Adrenal gland (tissue), 9 donors: ENCODE measurements at regions not wholly inside any gene's neighbourhood (a gene's known extent, or its start where the extent isn't known, plus 50 kb on each side); places are given as distances from the start of the nearest gene placed in this dataset.

Experiments
- DNase-seq, 7 donors: peaks; one replicate each; pipeline ENCODE4 v3.0.0-alpha.2; 2019 to 2020
- H3K27ac ChIP-seq, 5 donors: fragments of 200-600 bp; sonication (generic) in 4 of 5; 1 replicate in 3 of 5; 2 replicates in 2 of 5; pipeline versions ENCODE4 v1.5.1 to v1.8.0; 2016 to 2020; ENCODE audit warnings: mild to moderate bottlenecking in 1 of 5
- H3K27me3 ChIP-seq: fragments of 200-600 bp; 2 replicates; pipeline ENCODE4 v1.8.0; 2021
- H3K36me3 ChIP-seq, 2 donors: fragments of 200-600 bp; replicated peaks in 1 of 2; 1 replicate in 1 of 2; 2 replicates in 1 of 2; pipeline versions ENCODE4 v1.5.1 to v1.8.0; 2018 to 2022
- H3K4me1 ChIP-seq, 2 donors: fragments of 200-600 bp; replicated peaks in 1 of 2; 1 replicate in 1 of 2; 2 replicates in 1 of 2; pipeline versions ENCODE4 v1.5.1 to v1.8.0; 2018 to 2021
- H3K4me3 ChIP-seq, 4 donors: fragments of 200-600 bp; sonication (generic) in 3 of 4; one replicate each; pipeline ENCODE4 v1.5.1; 2016 to 2018
- H3K9me3 ChIP-seq, 3 donors: fragments of 200-600 bp; sonication (generic) in 1 of 3; replicated peaks in 1 of 3; 1 replicate in 2 of 3; 2 replicates in 1 of 3; pipeline versions ENCODE4 v1.5.1 to v1.8.0; 2016 to 2021
- POLR2A ChIP-seq, 2 donors: fragments of 450-650 bp; IDR thresholded peaks; one replicate each; pipeline ENCODE4 v1.6.1; 2017; ENCODE audit warnings: antibody characterized with exemption in 2 of 2, mild to moderate bottlenecking in 2 of 2, moderate library complexity in 1 of 2
- WGBS, 4 donors: extraction: QIAGEN DNeasy Blood & Tissue Kit in 2 of 4; methylation state at CpG; one replicate each; pipeline versions ENCODE4 v1.1.5 to v1.1.7; 2013 to 2017; 5-methylcytosine and 5-hydroxymethylcytosine counted together
- intact Hi-C, 2 donors: fragments of 100-400 bp; cut with DNase I; formaldehyde crosslinking; loops; one replicate each; pipeline versions ENCODE4 v1.14.1 to v1.15.0; 2022 to 2023
- TF ChIP-seq, protein P1 (sequence below), 6 experiments: fragments of 450-650 bp in 4 of 6; fragments of 200-600 bp in 2 of 6; sonication (generic) in 1 of 6; IDR thresholded peaks; 1 replicate in 5 of 6; 2 replicates in 1 of 6; pipeline versions ENCODE4 v1.5.1 to v1.8.0; 2016 to 2021; ENCODE audit warnings: antibody characterized with exemption in 6 of 6, mild to moderate bottlenecking in 2 of 6, moderate library complexity in 1 of 6
- donor health status: healthy with polysubstance abuse.
- donor health status: Bipolar disorder and iron deficiency.
- donor health status: DM: yes; HTN: yes; CAD: no.
- donor health status: DM: no; HTN: no; CAD: no.
- donor health status: DM: no; HTN: no; CAD: no.

DNA sequence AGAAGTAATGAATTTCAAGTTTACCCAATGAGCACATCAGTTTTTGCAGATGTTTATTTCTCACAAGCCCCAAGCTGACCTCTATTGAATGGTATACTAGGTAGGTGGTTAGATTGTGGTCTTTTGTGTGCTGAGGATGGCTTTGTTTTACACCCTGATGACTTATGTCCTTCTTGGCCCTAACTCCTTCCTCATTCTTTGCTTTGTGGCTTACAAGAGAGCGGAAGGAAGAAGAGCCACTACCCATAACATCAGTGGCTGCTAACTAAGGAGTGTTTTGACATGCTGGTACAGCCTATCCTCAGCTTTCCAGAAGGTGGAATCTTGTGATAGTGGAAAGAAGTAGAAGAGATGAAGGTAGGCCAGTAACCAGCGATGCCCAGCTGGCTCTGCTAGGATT, 85.7 kb upstream of the NTRK2 start:
- intact Hi-C loops: no loop called here
- Histone ChIP-seq H3K27ac (no peak overlapping the region), H3K36me3 (no peaks in the 10 kb centered on the region), H3K4me3 (no peak overlapping the region), H3K9me3 (no peaks in the 10 kb centered on the region), H3K27me3 (no peaks in the 10 kb centered on the region), H3K4me1 (no peaks in the 10 kb centered on the region)
- TF ChIP-seq, protein P1, sequence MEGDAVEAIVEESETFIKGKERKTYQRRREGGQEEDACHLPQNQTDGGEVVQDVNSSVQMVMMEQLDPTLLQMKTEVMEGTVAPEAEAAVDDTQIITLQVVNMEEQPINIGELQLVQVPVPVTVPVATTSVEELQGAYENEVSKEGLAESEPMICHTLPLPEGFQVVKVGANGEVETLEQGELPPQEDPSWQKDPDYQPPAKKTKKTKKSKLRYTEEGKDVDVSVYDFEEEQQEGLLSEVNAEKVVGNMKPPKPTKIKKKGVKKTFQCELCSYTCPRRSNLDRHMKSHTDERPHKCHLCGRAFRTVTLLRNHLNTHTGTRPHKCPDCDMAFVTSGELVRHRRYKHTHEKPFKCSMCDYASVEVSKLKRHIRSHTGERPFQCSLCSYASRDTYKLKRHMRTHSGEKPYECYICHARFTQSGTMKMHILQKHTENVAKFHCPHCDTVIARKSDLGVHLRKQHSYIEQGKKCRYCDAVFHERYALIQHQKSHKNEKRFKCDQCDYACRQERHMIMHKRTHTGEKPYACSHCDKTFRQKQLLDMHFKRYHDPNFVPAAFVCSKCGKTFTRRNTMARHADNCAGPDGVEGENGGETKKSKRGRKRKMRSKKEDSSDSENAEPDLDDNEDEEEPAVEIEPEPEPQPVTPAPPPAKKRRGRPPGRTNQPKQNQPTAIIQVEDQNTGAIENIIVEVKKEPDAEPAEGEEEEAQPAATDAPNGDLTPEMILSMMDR (IDR thresholded peaks at IDR 0.05): no peak
- no peak for TF ChIP-seq POLR2A (IDR thresholded peaks at IDR 0.05)
- no peak for DNase-seq
- WGBS, 4 donors: 72 to 88% (median 87%) methylated on average over 2 of the region's 2 CpGs

DNA sequence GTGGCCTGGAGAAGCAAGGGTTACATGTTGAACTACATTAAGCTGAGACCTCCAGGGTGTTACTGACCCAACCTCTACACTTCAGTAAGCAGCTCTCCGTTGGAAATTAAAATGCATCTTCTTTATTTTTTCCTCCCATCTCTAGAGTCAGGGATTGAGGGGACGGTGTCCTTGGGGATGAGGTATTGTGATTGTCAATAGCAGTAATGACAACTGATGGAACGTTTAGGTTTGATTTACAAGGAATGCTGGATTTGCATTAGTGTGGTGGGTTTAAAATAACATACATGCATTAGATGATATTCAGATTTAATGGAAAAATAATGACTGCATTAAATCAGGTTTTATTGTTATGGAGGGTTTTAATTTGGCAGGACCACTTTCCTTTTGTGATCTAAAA, 82.9 kb upstream of the NTRK2 start:
- intact Hi-C loops: no loop called here
- Histone ChIP-seq H3K4me1 (no peaks in the 10 kb centered on the region), H3K4me3 (no peak overlapping the region), H3K27ac (no peak overlapping the region), H3K9me3 (no peaks in the 10 kb centered on the region), H3K36me3 (no peaks in the 10 kb centered on the region), H3K27me3 (no peaks in the 10 kb centered on the region)
- 52 to 58% (median 54%) methylated on average over 3 of the region's 3 CpGs for WGBS, 4 donors
- no peak for DNase-seq
- TF ChIP-seq, protein P1 (IDR thresholded peaks at IDR 0.05): no peak
- TF ChIP-seq POLR2A (IDR thresholded peaks at IDR 0.05): no peak

DNA sequence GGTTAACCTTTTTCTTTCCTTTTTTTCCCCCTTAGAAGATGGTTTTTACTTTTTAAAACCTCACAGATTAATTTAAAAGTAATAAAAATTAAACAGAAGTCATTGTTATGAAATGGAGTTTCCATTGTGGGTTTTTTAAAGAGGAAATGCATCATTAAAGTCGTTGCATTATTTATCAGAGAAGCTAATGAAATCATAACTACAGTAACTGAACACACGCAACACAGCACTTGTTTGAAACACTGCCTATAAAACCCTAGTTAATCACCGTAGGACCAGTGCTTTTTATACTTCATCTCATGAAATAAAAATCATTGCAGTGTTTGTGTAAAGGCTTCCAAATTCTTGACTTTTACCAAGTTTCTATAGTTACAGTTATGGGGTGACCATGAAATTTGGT, 82.4 kb upstream of the NTRK2 start:
- H3K9me3 ChIP-seq: no peaks in the 10 kb centered on the region
- WGBS, 4 donors: 65 to 77% (median 68%) methylated on average over 3 of the region's 3 CpGs
- intact Hi-C loops: no loop called here
- no peaks in the 10 kb centered on the region for H3K36me3 ChIP-seq
- no peak overlapping the region for H3K27ac ChIP-seq
- TF ChIP-seq, protein P1 (IDR thresholded peaks at IDR 0.05): no peak
- TF ChIP-seq POLR2A (IDR thresholded peaks at IDR 0.05): no peak
- no peak for DNase-seq
- H3K4me1 ChIP-seq: no peaks in the 10 kb centered on the region
- no peak overlapping the region for H3K4me3 ChIP-seq
- H3K27me3 ChIP-seq: no peaks in the 10 kb centered on the region

DNA sequence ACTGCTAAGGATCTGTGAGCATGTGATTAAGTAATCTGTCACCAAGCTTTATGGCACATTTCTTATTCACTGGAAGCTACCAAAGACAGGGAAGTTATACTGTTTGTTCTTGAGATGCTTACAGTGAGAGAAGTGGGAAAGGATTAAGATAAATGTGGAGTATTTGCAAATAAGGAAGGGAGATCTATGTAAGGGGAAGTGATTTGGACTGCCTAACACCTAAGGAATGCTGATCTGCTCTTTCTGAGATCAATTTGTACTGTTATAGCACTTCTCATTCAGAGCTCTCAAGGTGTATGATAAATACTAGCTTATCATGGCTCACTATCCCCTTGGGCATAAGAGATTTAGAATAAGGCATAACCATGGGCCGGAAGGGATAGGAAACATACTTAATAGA, 80.0 kb upstream of the NTRK2 start:
- WGBS, 4 donors: 73 to 91% (median 85%) methylated on average over 1 of the region's 1 CpG
- H3K27me3 ChIP-seq: no peaks in the 10 kb centered on the region
- TF ChIP-seq, protein P1 (IDR thresholded peaks at IDR 0.05): no peak
- no peak for TF ChIP-seq POLR2A (IDR thresholded peaks at IDR 0.05)

More for the DNA sequence above, 80.0 kb upstream of the NTRK2 start:
- intact Hi-C loops: no loop called here
- Histone ChIP-seq H3K9me3 (no peaks in the 10 kb centered on the region), H3K36me3 (no peaks in the 10 kb centered on the region), H3K4me3 (no peak overlapping the region), H3K4me1 (no peaks in the 10 kb centered on the region), H3K27ac (no peak overlapping the region)
- DNase-seq: no peak
